Peyer's patch (tissue), 4 donors: ENCODE measurements at regions not wholly inside any gene's neighbourhood (a gene's known extent, or its start where the extent isn't known, plus 50 kb on each side); places are given as distances from the start of the nearest gene placed in this dataset.
"Not testable (repeated sequence)": the region's sequence is repeated elsewhere in the genome, so short reads cannot be mapped to it uniquely, and the experiment has no call there.

Source experiments
- DNase-seq, 3 donors: peaks; one replicate each; pipeline ENCODE4 v3.0.0-alpha.2; 2017 to 2019
- H3K27ac ChIP-seq, 4 donors: fragments of 200-600 bp; sonication (generic); one replicate each; pipeline ENCODE4 v1.5.1; 2016 to 2019
- H3K27me3 ChIP-seq, 2 donors: fragments of 200-600 bp; sonication (generic); one replicate each; pipeline ENCODE4 v1.5.1; 2019
- H3K36me3 ChIP-seq, 3 donors: fragments of 200-600 bp; sonication (generic); one replicate each; pipeline ENCODE4 v1.5.1; 2016 to 2019
- H3K4me1 ChIP-seq, 4 donors: fragments of 200-600 bp; sonication (generic); one replicate each; pipeline ENCODE4 v1.5.1; 2016 to 2019
- H3K4me3 ChIP-seq, 4 donors: fragments of 200-600 bp; sonication (generic); 1 replicate in 3 of 4; 2 replicates in 1 of 4; pipeline ENCODE4 v1.5.1; 2016 to 2019; ENCODE audit warnings: mild to moderate bottlenecking in 1 of 4
- H3K9me3 ChIP-seq, 4 donors: fragments of 200-600 bp; sonication (generic); one replicate each; pipeline ENCODE4 v1.5.1; 2016 to 2019; ENCODE audit warnings: mild to moderate bottlenecking in 1 of 4
- POLR2A ChIP-seq, 2 donors: fragments of 450-650 bp; IDR thresholded peaks; one replicate each; pipeline ENCODE4 v1.5.1; 2017; ENCODE audit warnings: antibody characterized with exemption in 2 of 2, mild to moderate bottlenecking in 2 of 2, moderate library complexity in 2 of 2
- TF ChIP-seq, protein P1 (sequence below), 6 experiments: fragments of 450-650 bp in 4 of 6; fragments of 200-600 bp in 2 of 6; sonication (generic) in 1 of 6; IDR thresholded peaks; one replicate each; pipeline ENCODE4 v1.5.1; 2017 to 2019; ENCODE audit warnings: antibody characterized with exemption in 6 of 6, mild to moderate bottlenecking in 3 of 6, moderate library complexity in 1 of 6

DNA sequence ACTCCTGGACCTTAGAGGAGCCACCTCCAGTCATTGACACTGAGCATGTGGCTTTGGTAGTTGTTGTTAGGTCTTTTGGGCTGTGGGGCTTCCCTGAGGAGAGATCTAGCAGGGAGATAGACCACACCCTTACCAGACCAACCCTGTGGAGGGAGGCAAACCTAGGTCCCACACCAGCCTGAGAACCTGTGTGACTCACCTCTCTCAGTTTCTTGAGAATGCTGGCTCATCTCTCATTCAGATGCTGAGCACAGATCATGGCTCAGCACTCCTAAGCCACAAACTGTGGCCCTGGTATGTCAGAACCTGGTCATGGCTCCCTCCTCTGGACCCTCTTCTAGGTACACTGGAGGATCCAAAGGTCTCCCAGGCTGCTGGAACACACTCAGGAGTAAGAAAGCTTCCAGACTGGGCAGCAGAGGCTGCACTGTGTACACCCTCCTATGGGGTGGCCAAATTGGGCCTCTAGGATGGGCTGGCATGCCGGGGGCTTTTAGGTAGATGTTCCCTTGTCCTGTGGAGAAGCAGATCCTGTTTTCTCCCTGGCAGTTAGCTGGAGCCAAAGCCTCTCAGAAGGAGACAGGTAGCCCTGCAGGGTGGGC lies 1294.5 kb downstream of the KHDRBS2 start:
- Histone ChIP-seq H3K9me3 (no peaks in the 10 kb centered on the region), H3K27me3 (no peaks in the 10 kb centered on the region), H3K4me3 (no peak overlapping the region), H3K27ac (no peak overlapping the region), H3K4me1 (no peaks in the 10 kb centered on the region), H3K36me3 (no peaks in the 10 kb centered on the region)
- no peak for DNase-seq
- TF ChIP-seq, protein P1, sequence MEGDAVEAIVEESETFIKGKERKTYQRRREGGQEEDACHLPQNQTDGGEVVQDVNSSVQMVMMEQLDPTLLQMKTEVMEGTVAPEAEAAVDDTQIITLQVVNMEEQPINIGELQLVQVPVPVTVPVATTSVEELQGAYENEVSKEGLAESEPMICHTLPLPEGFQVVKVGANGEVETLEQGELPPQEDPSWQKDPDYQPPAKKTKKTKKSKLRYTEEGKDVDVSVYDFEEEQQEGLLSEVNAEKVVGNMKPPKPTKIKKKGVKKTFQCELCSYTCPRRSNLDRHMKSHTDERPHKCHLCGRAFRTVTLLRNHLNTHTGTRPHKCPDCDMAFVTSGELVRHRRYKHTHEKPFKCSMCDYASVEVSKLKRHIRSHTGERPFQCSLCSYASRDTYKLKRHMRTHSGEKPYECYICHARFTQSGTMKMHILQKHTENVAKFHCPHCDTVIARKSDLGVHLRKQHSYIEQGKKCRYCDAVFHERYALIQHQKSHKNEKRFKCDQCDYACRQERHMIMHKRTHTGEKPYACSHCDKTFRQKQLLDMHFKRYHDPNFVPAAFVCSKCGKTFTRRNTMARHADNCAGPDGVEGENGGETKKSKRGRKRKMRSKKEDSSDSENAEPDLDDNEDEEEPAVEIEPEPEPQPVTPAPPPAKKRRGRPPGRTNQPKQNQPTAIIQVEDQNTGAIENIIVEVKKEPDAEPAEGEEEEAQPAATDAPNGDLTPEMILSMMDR (IDR thresholded peaks at IDR 0.05), result no peak

DNA sequence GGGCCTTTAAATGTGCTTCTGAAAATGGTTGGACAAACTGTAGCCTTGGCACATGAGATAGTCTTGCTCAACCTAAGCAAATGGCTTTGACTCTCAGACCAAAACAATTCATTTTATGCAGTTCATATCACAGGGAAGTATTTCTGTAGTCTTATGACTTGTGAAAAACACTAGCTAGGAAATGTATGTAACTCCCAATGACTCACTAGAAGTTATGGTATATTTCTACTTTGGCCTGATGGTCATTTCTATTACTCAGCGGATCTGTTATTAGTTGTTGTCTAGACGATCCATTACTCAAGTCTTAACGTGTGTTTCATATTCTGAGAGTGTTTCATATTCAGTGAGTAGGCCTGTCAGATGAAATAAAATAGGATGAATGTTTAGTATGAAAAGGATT lies 1333.5 kb downstream of the KHDRBS2 start:
- H3K36me3 ChIP-seq, result no peaks in the 10 kb centered on the region
- TF ChIP-seq POLR2A (IDR thresholded peaks at IDR 0.05), result no peak
- TF ChIP-seq, protein P1 (IDR thresholded peaks at IDR 0.05), result no peak
- H3K27ac ChIP-seq, result no peak overlapping the region
- no peaks in the 10 kb centered on the region for H3K4me1 ChIP-seq
- H3K4me3 ChIP-seq, result no peak overlapping the region
- no peak for DNase-seq
- H3K9me3 ChIP-seq, result no peaks in the 10 kb centered on the region
- H3K27me3 ChIP-seq, result no peaks in the 10 kb centered on the region

DNA sequence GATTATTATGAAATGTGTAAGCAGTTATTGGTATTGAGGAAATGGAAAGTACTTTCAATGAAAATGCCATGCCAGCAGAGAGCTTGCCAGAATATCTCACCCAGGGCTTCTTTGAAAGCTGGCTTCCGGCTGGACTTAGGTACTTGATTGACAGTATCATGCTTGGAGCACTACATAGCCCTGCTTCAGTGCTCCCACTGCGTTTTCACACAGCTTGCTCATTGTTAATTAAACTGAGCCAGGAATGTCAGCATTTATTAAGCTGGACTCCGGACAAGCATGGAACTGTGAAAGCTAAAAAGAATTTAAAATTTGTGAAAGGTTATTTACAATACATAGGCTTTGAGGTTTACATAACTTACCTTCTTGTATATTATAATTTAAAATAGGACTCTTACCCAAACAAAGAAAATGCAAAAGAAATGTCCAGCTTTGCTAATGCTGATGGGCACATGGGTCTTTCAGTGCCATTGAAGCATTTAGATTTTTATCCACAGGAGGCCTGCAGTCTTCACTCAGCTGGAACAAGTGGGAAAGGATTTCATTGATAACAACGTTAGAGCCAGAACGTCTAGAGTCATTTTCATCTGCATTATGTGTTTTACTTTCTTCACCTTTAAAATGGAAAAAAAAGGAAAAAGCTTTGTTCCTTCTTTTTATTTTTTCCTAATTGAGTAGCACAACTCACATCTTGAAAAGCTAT lies 1335.7 kb downstream of the KHDRBS2 start:
- H3K4me3 ChIP-seq, H3K9me3 ChIP-seq, H3K4me1 ChIP-seq, H3K27ac ChIP-seq, H3K27me3 ChIP-seq, H3K36me3 ChIP-seq, DNase-seq: not testable (repeated sequence)

DNA sequence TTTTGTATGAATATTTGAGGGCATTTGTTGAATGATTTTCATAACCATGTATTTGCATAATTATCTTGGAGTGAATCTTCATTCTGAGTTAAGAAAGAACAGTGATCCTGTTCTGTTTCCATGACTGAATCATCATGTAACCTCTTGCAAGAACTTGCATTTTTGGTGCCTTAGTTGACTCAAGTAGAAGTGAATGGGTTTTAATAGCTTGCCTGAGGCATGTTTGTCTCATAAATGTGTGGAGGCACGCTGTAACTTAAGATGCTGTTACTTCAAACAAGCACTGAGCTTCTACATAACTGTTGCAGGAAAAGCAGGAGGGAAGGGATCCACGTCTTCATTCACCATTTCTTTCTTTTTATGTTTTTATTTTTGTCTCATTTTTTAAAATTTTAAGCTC lies 1338.6 kb downstream of the KHDRBS2 start:
- not testable (repeated sequence) for H3K4me1 ChIP-seq, DNase-seq, H3K27ac ChIP-seq, H3K36me3 ChIP-seq, H3K9me3 ChIP-seq, H3K27me3 ChIP-seq, H3K4me3 ChIP-seq

DNA sequence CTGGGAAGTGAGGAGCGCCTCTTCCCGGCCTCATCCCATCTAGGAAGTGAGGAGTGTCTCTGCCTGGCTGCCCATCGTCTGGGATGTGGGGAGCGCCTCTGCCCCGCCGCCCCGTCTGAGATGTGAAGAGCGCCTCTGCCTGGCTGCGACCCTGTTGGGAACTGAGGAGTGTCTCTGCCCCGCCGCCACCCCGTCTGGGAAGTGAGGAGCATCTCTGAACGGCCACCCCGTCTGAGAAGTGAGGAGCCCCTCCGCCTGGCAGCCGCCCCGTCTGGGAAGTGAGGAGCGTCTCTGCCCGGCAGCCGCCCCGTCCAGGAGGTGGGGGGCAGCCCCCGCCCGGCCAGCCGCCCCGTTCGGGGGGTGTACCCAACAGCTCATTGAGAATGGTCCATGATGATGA lies 1341.2 kb downstream of the KHDRBS2 start:
- not testable (repeated sequence) for H3K4me1 ChIP-seq, H3K27ac ChIP-seq, DNase-seq, H3K36me3 ChIP-seq, H3K9me3 ChIP-seq, H3K4me3 ChIP-seq, H3K27me3 ChIP-seq

DNA sequence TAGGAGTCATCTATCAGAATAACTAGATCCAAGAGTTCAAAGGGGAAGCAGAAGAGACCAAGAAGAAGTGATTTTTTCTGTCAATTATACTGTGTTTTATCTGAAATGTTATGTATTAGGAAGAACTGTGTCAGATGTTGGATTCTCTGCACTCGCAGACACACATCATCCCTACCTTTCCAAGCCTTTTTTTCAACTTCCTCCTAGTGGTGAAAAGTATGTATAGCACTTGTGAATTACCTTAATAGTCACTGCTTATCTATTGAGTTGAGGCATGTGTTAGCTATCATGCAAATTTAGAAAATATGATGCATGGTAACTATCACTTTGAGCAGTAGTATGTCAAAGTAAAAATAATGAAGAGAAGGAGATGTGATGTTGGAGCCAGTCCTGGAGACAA lies 1350.1 kb downstream of the KHDRBS2 start:
- H3K27me3 ChIP-seq, H3K4me1 ChIP-seq, H3K9me3 ChIP-seq, H3K4me3 ChIP-seq, H3K27ac ChIP-seq, H3K36me3 ChIP-seq, DNase-seq: not testable (repeated sequence)

DNA sequence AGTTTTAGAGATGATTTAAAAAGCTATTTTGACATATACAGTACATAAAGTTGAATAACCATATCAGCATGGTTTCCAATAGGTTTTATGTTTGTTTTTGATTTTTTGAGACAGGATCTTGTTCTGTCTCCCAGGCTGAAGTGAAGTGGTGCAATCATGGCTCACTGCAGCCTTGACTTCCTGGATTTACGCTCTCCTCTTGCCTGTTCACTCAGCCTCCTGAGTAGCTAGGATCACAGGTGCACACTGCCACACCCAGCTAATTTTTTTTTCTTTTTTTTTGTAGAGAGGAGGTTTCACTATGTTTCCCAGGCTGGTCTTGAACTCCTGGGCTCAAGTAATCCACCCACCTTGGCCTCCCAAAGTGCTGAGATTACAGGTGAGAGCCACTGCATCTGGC lies 1366.4 kb downstream of the KHDRBS2 start:
- DNase-seq, H3K9me3 ChIP-seq, H3K27ac ChIP-seq, H3K4me1 ChIP-seq, H3K4me3 ChIP-seq, H3K36me3 ChIP-seq, H3K27me3 ChIP-seq: not testable (repeated sequence)

DNA sequence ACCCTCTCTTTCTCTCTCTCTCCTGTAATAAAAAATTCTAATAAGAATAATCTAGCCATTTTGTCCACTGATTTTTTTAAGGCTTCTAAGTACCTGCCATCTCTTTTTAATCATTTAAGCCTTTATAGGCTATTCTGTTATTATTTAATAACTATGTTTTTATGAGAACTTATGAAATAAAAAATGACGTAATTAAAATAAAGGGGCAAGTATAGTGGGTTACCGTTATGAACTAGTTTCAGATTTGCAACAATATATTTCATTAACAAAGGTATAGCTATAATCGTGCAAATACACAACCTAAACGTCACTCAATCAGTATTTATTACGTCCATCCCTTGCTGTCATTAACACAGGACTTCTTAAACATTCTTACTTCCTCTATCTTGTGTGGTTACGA lies 1382.2 kb downstream of the KHDRBS2 start:
- H3K36me3 ChIP-seq, H3K9me3 ChIP-seq, H3K27me3 ChIP-seq, H3K4me1 ChIP-seq, H3K4me3 ChIP-seq, H3K27ac ChIP-seq, DNase-seq: not testable (repeated sequence)

DNA sequence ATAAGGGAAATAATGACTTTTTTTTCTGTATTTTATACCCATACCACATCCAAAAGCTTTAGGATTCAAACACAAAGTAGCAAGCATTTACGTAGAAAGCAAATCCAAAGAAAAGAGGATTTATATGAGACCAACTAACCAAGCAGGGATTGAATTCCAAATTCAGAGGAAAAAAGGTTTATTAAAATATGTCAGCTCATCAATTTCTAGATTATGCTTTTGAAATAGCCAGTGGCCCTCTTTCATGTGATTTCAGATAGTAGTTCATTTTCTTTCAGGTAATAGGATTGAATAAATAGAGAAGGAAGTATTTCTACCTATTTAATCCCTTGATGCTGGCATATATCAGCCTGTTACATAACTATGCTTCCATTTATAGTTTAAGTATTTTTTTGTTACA lies 1392.7 kb downstream of the KHDRBS2 start:
- H3K36me3 ChIP-seq, H3K4me1 ChIP-seq, H3K9me3 ChIP-seq, H3K4me3 ChIP-seq, DNase-seq, H3K27ac ChIP-seq, H3K27me3 ChIP-seq: not testable (repeated sequence)
